HepG2 (cell line): ENCODE measurements at regions not wholly inside any gene's neighbourhood (a gene's known extent, or its start where the extent isn't known, plus 50 kb on each side); places are given as distances from the start of the nearest gene placed in this dataset.

Experiments used
- ATAC-seq: fragments of 200-7000 bp; cut with Tn5 transposase; 3 replicates; pipeline ENCODE4 v1.9.1; 2020; ENCODE audit warnings: mild to moderate bottlenecking, moderate library complexity
- BruUV-seq: library from RNA; stranded (reverse); fragments of 400-500 nt; replicated peaks from 2 replicates; lab custom pipeline; 2021; lab: Mats Ljungman, UMichigan
- CTCF ChIA-PET: fragments of 300-600 bp; formaldehyde crosslinking; extraction: SDS; loops from one replicate; lab custom pipeline; 2021; ENCODE audit warnings: low total read pairs, inconsistent platforms, low intra/inter-chr PET ratio; lab: Yijun Ruan, JAX
- POLR2A ChIA-PET: fragments of 350-600 bp; sonication (Branson Sonifier 250); formaldehyde crosslinking; loops from one replicate; lab custom pipeline; 2020; ENCODE audit warnings: antibody characterized with exemption, inconsistent platforms; lab: Yijun Ruan, JAX
- DNase-seq: peaks from one replicate; pipeline ENCODE4 v3.0.0-alpha.2; 2015; ENCODE audit warnings: low spot score
- FAIRE-seq: peaks from 3 replicates; lab custom pipeline; 2011; peaks lifted over from hg19 to GRCh38; lab: Jason Lieb, UNC
- H2AFZ ChIP-seq: one replicate; pipeline ENCODE4 v1.6.1; 2011; ENCODE audit warnings: low read length, inconsistent platforms
- H3K27ac ChIP-seq: fragments of 300-600 bp; 3 replicates; pipeline ENCODE4 v1.8.0; 2011; ENCODE audit warnings: mixed run types, mild to moderate bottlenecking, mixed read lengths, low read length, inconsistent platforms; ENCODE audit not compliant: insufficient read depth; ENCODE audit errors: extremely low read length
- H3K27me3 ChIP-seq, 2 experiments: fragments of 200-600 bp in 1 of 2; 2 replicates in 1 of 2; 3 replicates in 1 of 2; pipeline versions ENCODE4 v1.6.0 to v1.8.0; 2011; ENCODE audit warnings: low read length in 2 of 2, mild to moderate bottlenecking in 2 of 2, moderate library complexity in 2 of 2, inconsistent platforms in 1 of 2; ENCODE audit not compliant: insufficient read depth in 2 of 2, control insufficient read depth in 1 of 2
- H3K36me3 ChIP-seq, 2 experiments: fragments of 200-600 bp in 1 of 2; replicated peaks in 1 of 2; 2 replicates in 1 of 2; 3 replicates in 1 of 2; pipeline versions ENCODE4 v1.5.1 to v1.8.0; 2011; ENCODE audit warnings: low read length in 2 of 2, inconsistent platforms in 1 of 2; ENCODE audit not compliant: insufficient read depth in 2 of 2, control insufficient read depth in 1 of 2
- H3K4me1 ChIP-seq: 2 replicates; pipeline ENCODE4 v1.5.1; 2012; ENCODE audit warnings: low read length, inconsistent platforms; ENCODE audit not compliant: insufficient read depth
- H3K4me2 ChIP-seq: 2 replicates; pipeline ENCODE4 v1.6.0; 2011; ENCODE audit warnings: low read depth, low read length, inconsistent platforms
- H3K4me3 ChIP-seq, 3 experiments: fragments of 200-600 bp in 1 of 3; sonication (generic), shearing (Covaris generic) in 1 of 3; replicated peaks in 1 of 3; 2 replicates each; pipeline ENCODE4 v1.5.1; 2011 to 2016; ENCODE audit warnings: low read length in 3 of 3, inconsistent platforms in 2 of 3, low read depth in 2 of 3, mild to moderate bottlenecking in 2 of 3, control low read depth in 1 of 3, mixed read lengths in 1 of 3; ENCODE audit not compliant: insufficient read depth in 1 of 3
- H3K79me2 ChIP-seq: one replicate; pipeline ENCODE4 v1.6.1; 2011; ENCODE audit warnings: low read length, inconsistent platforms; ENCODE audit not compliant: insufficient read depth
- H3K9ac ChIP-seq: 2 replicates; pipeline ENCODE4 v1.6.0; 2011; ENCODE audit warnings: mild to moderate bottlenecking, low read depth, low read length, inconsistent platforms; ENCODE audit not compliant: insufficient read depth
- H3K9me3 ChIP-seq: 2 replicates; pipeline ENCODE4 v1.5.1; 2012; ENCODE audit warnings: mild to moderate bottlenecking, low read length
- H4K20me1 ChIP-seq: 2 replicates; pipeline ENCODE4 v1.6.0; 2011; ENCODE audit warnings: inconsistent platforms, mild to moderate bottlenecking, low read length, moderate library complexity; ENCODE audit not compliant: insufficient read depth
- CBFB ChIP-seq: sonication (generic); formaldehyde crosslinking; IDR thresholded peaks from 2 replicates; pipeline ENCODE4 v1.4.0; 2020; ENCODE audit warnings: missing genetic modification reagents
- DMAP1 ChIP-seq: IDR thresholded peaks from 2 replicates; pipeline ENCODE4 v1.6.1; 2016
- FOSL2 ChIP-seq: sonication (generic); formaldehyde crosslinking; IDR thresholded peaks from 2 replicates; pipeline ENCODE4 v1.4.0; 2020; ENCODE audit warnings: missing genetic modification reagents
- HDAC6 ChIP-seq: fragments of 200-600 bp; sonication (generic); IDR thresholded peaks from 2 replicates; pipeline ENCODE4 v1.7.0; 2017; ENCODE audit warnings: mild to moderate bottlenecking, antibody characterized with exemption, low read length, low read depth
- HNRNPK ChIP-seq: fragments of 200-400 bp; formaldehyde crosslinking; IDR thresholded peaks from 2 replicates; pipeline ENCODE4 v1.6.1; 2018; ENCODE audit warnings: low read length, low read depth, moderate library complexity, mild to moderate bottlenecking; ENCODE audit not compliant: poor library complexity, severe bottlenecking
- LRRFIP1 ChIP-seq: sonication (generic); formaldehyde crosslinking; conservative IDR thresholded peaks from 2 replicates; pipeline ENCODE4 v1.4.0; 2020; ENCODE audit warnings: missing genetic modification reagents
- MAF1 ChIP-seq: sonication (generic); formaldehyde crosslinking; IDR thresholded peaks from 2 replicates; pipeline ENCODE4 v1.5.0; 2020; ENCODE audit warnings: missing genetic modification reagents, borderline replicate concordance
- ZFAT ChIP-seq: sonication (generic); formaldehyde crosslinking; conservative IDR thresholded peaks from 2 replicates; pipeline ENCODE4 v1.8.1; 2023; ENCODE audit warnings: missing genetic modification reagents, inconsistent platforms
- ZNF12 ChIP-seq: sonication (generic); formaldehyde crosslinking; IDR thresholded peaks from 2 replicates; pipeline ENCODE4 v1.5.0; 2020; ENCODE audit warnings: missing genetic modification reagents
- WGBS: methylation state at CpG from one replicate; pipeline ENCODE4 v1.1.6; 2017; ENCODE audit warnings: low lambda C conversion rate; 5-methylcytosine and 5-hydroxymethylcytosine counted together
- in situ Hi-C: cut with HindIII; loops from 2 replicates; pipeline ENCODE4 v1.10.0; 2017; ENCODE audit warnings: low pct_unique_long_range_greater_than_20kb; ENCODE audit not compliant: extremely low pct_ligation_motif_present
- intact Hi-C: fragments of 100-400 bp; cut with micrococcal nuclease; formaldehyde crosslinking; loops from one replicate; pipeline ENCODE4 v1.10.0; 2022; ENCODE audit not compliant: unreplicated experiment
- TF ChIP-seq, protein P1 (sequence below): IDR thresholded peaks from 2 replicates; pipeline ENCODE4 v1.4.0; 2020; ENCODE audit warnings: mild to moderate bottlenecking, missing genetic modification reagents

GRCh38 chr2:142742371-142743214 lies 134.9 kb upstream of the KYNU start:
- Histone ChIP-seq H3K9ac (no peak overlapping the region), H4K20me1 (no peaks in the 10 kb centered on the region), H3K27ac (no peak overlapping the region), H3K27me3 (no peaks in the 10 kb centered on the region), H3K4me1 (no peaks in the 10 kb centered on the region)
- no TSS peak for BruUV-seq
- WGBS = 16% methylated on average over 5 of the region's 5 CpGs
- POLR2A ChIA-PET = no interaction called here
- CTCF ChIA-PET = no interaction called here
- in situ Hi-C loops = no loop called here
- no peak for FAIRE-seq
- TF ChIP-seq HNRNPK (peak; percentile 35), FOSL2 (CRISPR knock-in tag) (peak; percentile 14; the same call in 1 of the 2 replicates), ZNF12 (peak; percentile 90), LRRFIP1 (CRISPR knock-in tag) (no peak)
- TF ChIP-seq, all 625 proteins: peak for 3
- ATAC-seq (no peak), DNase-seq (no peak)
- Histone ChIP-seq H3K36me3 (no peaks in the 10 kb centered on the region), H3K9me3 (no peaks in the 10 kb centered on the region), H2AFZ (no peak overlapping the region), H3K79me2 (no peaks in the 10 kb centered on the region), H3K4me3 (no peak overlapping the region), H3K4me2 (no peak overlapping the region)
- intact Hi-C loops = no loop called here

- Histone ChIP-seq H3K27me3 (no peaks in the 10 kb centered on the region), H3K4me3 (no peak overlapping the region), H2AFZ (no peak overlapping the region), H3K4me1 (no peaks in the 10 kb centered on the region), H3K79me2 (no peaks in the 10 kb centered on the region), H3K36me3 (no peaks in the 10 kb centered on the region), H3K27ac (no peak overlapping the region), H3K9ac (no peak overlapping the region), H4K20me1 (no peaks in the 10 kb centered on the region), H3K4me2 (no peak overlapping the region), H3K9me3 (no peaks in the 10 kb centered on the region)
- no TSS peak for BruUV-seq
- in situ Hi-C loops = no loop called here
- DNase-seq (no peak), ATAC-seq (no peak), FAIRE-seq (no peak)
- intact Hi-C loops = no loop called here
- WGBS = 15% methylated on average over 2 of the region's 2 CpGs
- ChIA-PET CTCF (no interaction called here), POLR2A (no interaction called here)
- TF ChIP-seq, protein P1, sequence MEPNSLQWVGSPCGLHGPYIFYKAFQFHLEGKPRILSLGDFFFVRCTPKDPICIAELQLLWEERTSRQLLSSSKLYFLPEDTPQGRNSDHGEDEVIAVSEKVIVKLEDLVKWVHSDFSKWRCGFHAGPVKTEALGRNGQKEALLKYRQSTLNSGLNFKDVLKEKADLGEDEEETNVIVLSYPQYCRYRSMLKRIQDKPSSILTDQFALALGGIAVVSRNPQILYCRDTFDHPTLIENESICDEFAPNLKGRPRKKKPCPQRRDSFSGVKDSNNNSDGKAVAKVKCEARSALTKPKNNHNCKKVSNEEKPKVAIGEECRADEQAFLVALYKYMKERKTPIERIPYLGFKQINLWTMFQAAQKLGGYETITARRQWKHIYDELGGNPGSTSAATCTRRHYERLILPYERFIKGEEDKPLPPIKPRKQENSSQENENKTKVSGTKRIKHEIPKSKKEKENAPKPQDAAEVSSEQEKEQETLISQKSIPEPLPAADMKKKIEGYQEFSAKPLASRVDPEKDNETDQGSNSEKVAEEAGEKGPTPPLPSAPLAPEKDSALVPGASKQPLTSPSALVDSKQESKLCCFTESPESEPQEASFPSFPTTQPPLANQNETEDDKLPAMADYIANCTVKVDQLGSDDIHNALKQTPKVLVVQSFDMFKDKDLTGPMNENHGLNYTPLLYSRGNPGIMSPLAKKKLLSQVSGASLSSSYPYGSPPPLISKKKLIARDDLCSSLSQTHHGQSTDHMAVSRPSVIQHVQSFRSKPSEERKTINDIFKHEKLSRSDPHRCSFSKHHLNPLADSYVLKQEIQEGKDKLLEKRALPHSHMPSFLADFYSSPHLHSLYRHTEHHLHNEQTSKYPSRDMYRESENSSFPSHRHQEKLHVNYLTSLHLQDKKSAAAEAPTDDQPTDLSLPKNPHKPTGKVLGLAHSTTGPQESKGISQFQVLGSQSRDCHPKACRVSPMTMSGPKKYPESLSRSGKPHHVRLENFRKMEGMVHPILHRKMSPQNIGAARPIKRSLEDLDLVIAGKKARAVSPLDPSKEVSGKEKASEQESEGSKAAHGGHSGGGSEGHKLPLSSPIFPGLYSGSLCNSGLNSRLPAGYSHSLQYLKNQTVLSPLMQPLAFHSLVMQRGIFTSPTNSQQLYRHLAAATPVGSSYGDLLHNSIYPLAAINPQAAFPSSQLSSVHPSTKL (CRISPR knock-in tag) = no peak
- TF ChIP-seq HDAC6 (no peak), CBFB (CRISPR knock-in tag) (no peak), MAF1 (CRISPR knock-in tag) (no peak), ZFAT (CRISPR knock-in tag) (no peak), DMAP1 (CRISPR knock-in tag) (no peak)
Observed at GRCh38 chr2:142741764-142742269, 135.6 kb upstream of the KYNU start.
